ENCODE measurements at regions not wholly inside any gene's neighbourhood (a gene's known extent, or its start where the extent isn't known, plus 50 kb on each side); places are given as distances from the start of the nearest gene placed in this dataset.

- H3K27ac Mint-ChIP-seq = no peak overlapping the region
Observed at GRCh38 chr6:1496092-1496491, 106.7 kb downstream of the FOXF2 start.

More at GRCh38 chr6:1496092-1496491, 106.7 kb downstream of the FOXF2 start:
- no CpG with 5 or more reads among the region's 5 CpGs for WGBS (ENCODE audit: extremely low coverage, insufficient read length, low lambda C conversion rate)
- no peak overlapping the region for H4K91ac ChIP-seq (ENCODE audit: insufficient read length, low read depth, low read length)
- H3K27me3 Mint-ChIP-seq (ENCODE audit: low read depth) = peaks cover 17% of the 10 kb centered on the region
- no peak overlapping the region for H3K23ac ChIP-seq (ENCODE audit: insufficient read length, low read depth, low read length)
- H2BK20ac ChIP-seq (ENCODE audit: low read depth, low read length, poor library complexity, severe bottlenecking) = no peak overlapping the region
- H3K79me2 ChIP-seq (ENCODE audit: insufficient read depth, low read length) = no peaks in the 10 kb centered on the region
- H4K5ac ChIP-seq (ENCODE audit: insufficient read length, low read depth, low read length) = no peak overlapping the region
- H3K4me1 Mint-ChIP-seq = peaks cover 15 to 18% of the 10 kb centered on the region in 2 experiments
- H3K4me1 ChIP-seq (ENCODE audit: insufficient read depth, low read length) = no peaks in the 10 kb centered on the region
- DNase-seq = no peak
- H2BK120ac ChIP-seq (ENCODE audit: low read depth, low read length, poor library complexity, severe bottlenecking) = no peak overlapping the region
- H4K8ac ChIP-seq (replicated peaks; ENCODE audit: insufficient read length, low read depth, low read length) = no peak overlapping the region
- no peak overlapping the region for H3K4me2 ChIP-seq (ENCODE audit: insufficient read depth, insufficient read length, low read length)
- no peak overlapping the region for H3K27ac ChIP-seq (ENCODE audit: insufficient read length, low read depth, low read length)
- peaks cover 5 to 15% (median 11%) of the 10 kb centered on the region in 3 experiments; a peak in 5 of 7 replicates for H3K36me3 Mint-ChIP-seq (ENCODE audit: insufficient read depth in 1 of 3, low read depth in 3 of 3)
- no peak overlapping the region for H3T11ph ChIP-seq (ENCODE audit: low read length)
- H3K9me3 Mint-ChIP-seq = peaks cover 14 to 17% of the 10 kb centered on the region in 2 experiments
- no peak overlapping the region for H3K9ac ChIP-seq (ENCODE audit: extremely low read depth, insufficient read length, low read length)
- no peak overlapping the region for H2AK5ac ChIP-seq (ENCODE audit: insufficient read length, low read length)
- H3K4ac ChIP-seq (ENCODE audit: low read depth, low read length) = no peak overlapping the region
- no peaks in the 10 kb centered on the region for H3K27me3 ChIP-seq (ENCODE audit: insufficient read depth, low read length)
- no peak overlapping the region for H3K18ac ChIP-seq (ENCODE audit: insufficient read length, low read depth, low read length)
- H3K9me3 ChIP-seq (ENCODE audit: control insufficient read depth, low read depth, low read length) = no peaks in the 10 kb centered on the region
- no peaks in the 10 kb centered on the region for H4K20me1 ChIP-seq (ENCODE audit: control insufficient read depth, insufficient read depth, insufficient read length)
- H2BK5ac ChIP-seq (ENCODE audit: insufficient read length, low read length) = no peak overlapping the region
- H3K4me3 Mint-ChIP-seq = no peak overlapping the region
- no peaks in the 10 kb centered on the region for H3K23me2 ChIP-seq (ENCODE audit: insufficient read length, low read depth, low read length, poor library complexity, severe bottlenecking)
- H3K56ac ChIP-seq (ENCODE audit: insufficient read length, low read depth, low read length) = no peak overlapping the region
- TF ChIP-seq CTCF (conservative IDR thresholded peaks at IDR 0.05) = no peak
- H2BK15ac ChIP-seq (ENCODE audit: low read depth, low read length) = no peak overlapping the region
- H3K79me1 ChIP-seq (ENCODE audit: insufficient read depth, low read depth, low read length, poor library complexity, severe bottlenecking) = no peaks in the 10 kb centered on the region
- no peak overlapping the region for H3K14ac ChIP-seq (ENCODE audit: insufficient read depth, low read length)
- no peak overlapping the region for H2BK12ac ChIP-seq (ENCODE audit: insufficient read length, low read depth, low read length)
- no peak overlapping the region for H2AFZ ChIP-seq (ENCODE audit: low read length)

All from H9 (cell line).